Kidney epithelial cell (primary cell): ENCODE measurements at regions not wholly inside any gene's neighbourhood (a gene's known extent, or its start where the extent isn't known, plus 50 kb on each side); places are given as distances from the start of the nearest gene placed in this dataset.

Experiments used
- DNase-seq: peaks from one replicate; pipeline ENCODE4 v3.0.0-alpha.2; 2010; ENCODE audit warnings: low read depth
- H3K27me3 ChIP-seq: 2 replicates; pipeline ENCODE4 v1.6.0; 2011; ENCODE audit warnings: low read length; ENCODE audit not compliant: control insufficient read depth, insufficient read depth
- H3K36me3 ChIP-seq: 2 replicates; pipeline ENCODE4 v1.5.1; 2011; ENCODE audit warnings: low read length; ENCODE audit not compliant: control insufficient read depth, insufficient read depth
- H3K4me3 ChIP-seq: 2 replicates; pipeline ENCODE4 v1.5.1; 2011; ENCODE audit warnings: low read depth, mild to moderate bottlenecking, control low read depth, low read length
- CTCF ChIP-seq: IDR thresholded peaks from 2 replicates; pipeline ENCODE4 v1.5.1; 2011; ENCODE audit warnings: mild to moderate bottlenecking, moderate library complexity, low read length, control low read depth, inconsistent platforms; ENCODE audit not compliant: insufficient read depth, poor library complexity, severe bottlenecking

DNA sequence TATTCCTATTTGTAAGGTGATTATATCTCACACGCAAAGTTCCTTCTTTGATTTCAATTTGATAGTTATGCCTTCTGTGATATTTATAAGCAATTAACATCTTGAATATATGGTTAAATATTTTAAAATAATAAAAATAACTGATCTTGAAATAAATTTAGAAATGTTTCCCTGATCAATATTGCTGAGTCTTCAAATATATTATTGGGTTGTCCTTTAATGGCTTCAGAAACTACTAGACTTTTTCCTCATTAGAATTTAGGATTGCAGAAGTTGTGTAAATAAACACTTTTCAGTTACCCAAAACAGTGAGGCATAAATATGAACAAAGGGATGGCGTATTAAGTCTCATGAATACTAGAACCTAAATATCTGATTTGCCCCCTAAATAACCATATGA lies 252.3 kb upstream of the PRR20A start:
- Histone ChIP-seq H3K27me3 (peaks cover 2% of the 10 kb centered on the region), H3K4me3 (no peak overlapping the region), H3K36me3 (no peaks in the 10 kb centered on the region)
- DNase-seq, result no peak
- no peak for TF ChIP-seq CTCF

GRCh38 chr13:56893843-56894242 lies 246.9 kb upstream of the PRR20A start:
- DNase-seq, result no peak
- Histone ChIP-seq H3K36me3 (no peaks in the 10 kb centered on the region), H3K27me3 (no peaks in the 10 kb centered on the region), H3K4me3 (no peak overlapping the region)
- TF ChIP-seq CTCF, result no peak

DNA sequence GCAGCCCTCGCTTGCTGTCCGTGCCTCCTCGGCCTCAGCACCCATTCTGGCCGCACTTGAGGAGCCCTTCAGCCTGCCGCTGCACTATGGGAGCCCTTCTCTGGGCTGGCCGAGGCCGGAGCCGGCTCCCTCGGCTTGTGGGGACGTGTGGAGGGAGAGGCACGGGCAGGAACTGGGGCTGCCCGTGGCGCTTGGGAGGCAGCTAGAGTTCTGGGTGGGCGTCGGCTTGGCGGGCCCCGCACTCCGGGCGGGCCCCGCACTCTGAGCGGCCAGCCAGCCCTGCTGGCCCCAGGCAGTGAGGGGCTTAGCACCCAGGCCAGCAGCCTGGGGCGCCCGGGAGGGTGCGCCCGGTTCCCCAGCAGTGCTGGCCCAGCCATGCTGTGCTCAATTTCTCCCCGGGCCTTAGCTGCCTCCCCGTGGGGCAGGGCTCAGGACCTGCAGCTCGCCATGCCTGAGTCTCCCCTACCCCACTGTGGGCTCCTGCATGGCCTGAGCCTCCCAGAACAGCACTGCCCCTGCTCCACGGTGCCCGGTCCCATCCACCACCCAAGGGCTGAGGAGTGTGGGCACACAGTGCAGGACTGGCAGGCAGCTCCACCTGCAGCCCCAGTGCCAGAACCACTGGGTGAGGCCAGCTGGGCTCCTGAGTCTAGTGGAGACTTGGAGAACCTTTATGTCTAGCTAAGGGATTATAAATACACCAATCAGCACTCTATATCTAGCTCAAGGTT lies 240.0 kb upstream of the PRR20A start:
- no peak for TF ChIP-seq CTCF

GRCh38 chr13:56902276-56902675 lies 238.4 kb upstream of the PRR20A start:
- Histone ChIP-seq H3K4me3 (no peak overlapping the region), H3K36me3 (no peaks in the 10 kb centered on the region), H3K27me3 (no peaks in the 10 kb centered on the region)
- no peak for DNase-seq
- no peak for TF ChIP-seq CTCF

More for the DNA sequence above, 240.0 kb upstream of the PRR20A start:
- Histone ChIP-seq H3K27me3 (no peaks in the 10 kb centered on the region), H3K36me3 (no peaks in the 10 kb centered on the region), H3K4me3 (no peak overlapping the region)
- DNase-seq, result no peak

DNA sequence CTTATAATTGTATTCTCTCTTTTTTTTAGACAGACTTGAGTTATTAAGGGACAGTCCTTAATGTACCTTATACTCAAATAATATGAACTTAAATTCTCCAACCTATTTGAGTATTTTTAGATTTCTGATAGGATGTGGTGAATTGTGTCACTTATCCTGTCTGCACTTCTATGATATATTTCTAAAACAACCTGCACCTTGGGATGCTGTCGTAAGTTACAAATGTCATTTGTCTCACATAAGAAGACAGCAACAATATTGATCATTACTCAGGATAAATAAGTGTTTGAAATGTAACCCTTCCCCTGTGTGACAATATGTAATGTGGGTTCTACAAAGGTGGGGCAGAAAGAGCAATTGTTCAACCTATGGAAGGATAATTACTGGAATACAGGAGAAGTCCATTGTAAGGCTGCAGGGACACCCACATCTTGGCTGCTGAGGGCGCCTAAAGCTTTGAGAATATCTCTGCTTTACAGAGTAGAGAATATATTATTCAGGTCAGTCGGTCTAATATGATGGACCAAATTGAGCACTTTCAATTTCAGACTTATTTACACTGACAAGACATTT lies 236.9 kb upstream of the PRR20A start:
- no peak for TF ChIP-seq CTCF
- H3K27me3 ChIP-seq, result no peaks in the 10 kb centered on the region
- no peak for DNase-seq
- no peaks in the 10 kb centered on the region for H3K36me3 ChIP-seq
- H3K4me3 ChIP-seq, result no peak overlapping the region

DNA sequence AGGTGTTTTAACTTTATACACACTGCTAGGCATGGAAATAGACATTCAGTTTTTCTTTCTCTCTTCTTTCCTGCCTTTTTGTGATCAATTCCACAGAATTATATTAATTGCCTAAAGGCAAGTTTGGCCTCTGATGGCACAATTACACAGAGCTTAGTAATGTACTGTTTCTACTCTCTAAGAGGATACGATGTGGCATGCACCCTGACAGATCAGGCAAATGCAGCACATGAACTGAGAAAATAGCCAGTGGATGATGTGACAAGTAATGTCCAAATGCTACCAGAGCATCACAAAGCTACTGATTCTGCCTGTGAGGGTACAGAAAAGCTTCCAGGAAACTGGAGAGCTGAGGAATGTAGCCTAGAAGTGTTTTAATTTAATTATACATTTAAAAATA lies 233.8 kb upstream of the PRR20A start:
- DNase-seq, result no peak
- no peak for TF ChIP-seq CTCF
- Histone ChIP-seq H3K27me3 (no peaks in the 10 kb centered on the region), H3K4me3 (no peak overlapping the region), H3K36me3 (no peaks in the 10 kb centered on the region)
